ENCODE measurements at regions not wholly inside any gene's neighbourhood (a gene's known extent, or its start where the extent isn't known, plus 50 kb on each side); places are given as distances from the start of the nearest gene placed in this dataset.
"Not testable (repeated sequence)": the region's sequence is repeated elsewhere in the genome, so short reads cannot be mapped to it uniquely, and the experiment has no call there.

- DNase-seq: no peak
Observed at GRCh38 chr5:126046846-126047571, 376.2 kb upstream of the GRAMD2B start.

GRCh38 chr5:126052120-126052519, 371.1 kb upstream of the GRAMD2B start:
- DNase-seq: no peak

- DNase-seq: no peak
Observed at GRCh38 chr5:126052791-126053190, 370.4 kb upstream of the GRAMD2B start.

DNA sequence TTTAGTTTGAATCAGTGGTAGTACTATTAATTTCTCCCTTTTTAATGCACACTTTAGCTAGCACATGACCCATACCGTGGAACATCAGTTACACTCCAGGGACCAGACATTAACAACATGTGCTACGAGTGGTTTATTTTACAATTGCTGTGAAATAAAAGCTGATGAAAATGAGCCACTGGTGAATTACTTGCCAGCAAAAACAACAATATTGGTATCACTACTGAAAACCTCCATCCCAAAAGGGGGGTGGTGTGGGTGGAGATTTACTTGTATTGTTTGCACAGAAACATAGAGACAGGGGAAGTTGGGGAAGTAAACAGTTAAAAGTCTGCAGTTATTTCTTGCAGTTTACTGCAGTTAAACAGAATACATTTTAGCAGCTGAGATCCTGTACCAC, 369.6 kb upstream of the GRAMD2B start:
- no peak for DNase-seq

- no peak for DNase-seq
Observed at GRCh38 chr5:126054577-126055347, 368.4 kb upstream of the GRAMD2B start.

- no peak for DNase-seq
Observed at GRCh38 chr5:126055348-126055729, 367.9 kb upstream of the GRAMD2B start.

GRCh38 chr5:126056352-126056751, 366.9 kb upstream of the GRAMD2B start:
- no peak for DNase-seq

GRCh38 chr5:126056851-126057622, 366.2 kb upstream of the GRAMD2B start:
- no peak for DNase-seq

- not testable (repeated sequence) for DNase-seq
Observed at GRCh38 chr5:126058392-126058791, 364.8 kb upstream of the GRAMD2B start.

DNA sequence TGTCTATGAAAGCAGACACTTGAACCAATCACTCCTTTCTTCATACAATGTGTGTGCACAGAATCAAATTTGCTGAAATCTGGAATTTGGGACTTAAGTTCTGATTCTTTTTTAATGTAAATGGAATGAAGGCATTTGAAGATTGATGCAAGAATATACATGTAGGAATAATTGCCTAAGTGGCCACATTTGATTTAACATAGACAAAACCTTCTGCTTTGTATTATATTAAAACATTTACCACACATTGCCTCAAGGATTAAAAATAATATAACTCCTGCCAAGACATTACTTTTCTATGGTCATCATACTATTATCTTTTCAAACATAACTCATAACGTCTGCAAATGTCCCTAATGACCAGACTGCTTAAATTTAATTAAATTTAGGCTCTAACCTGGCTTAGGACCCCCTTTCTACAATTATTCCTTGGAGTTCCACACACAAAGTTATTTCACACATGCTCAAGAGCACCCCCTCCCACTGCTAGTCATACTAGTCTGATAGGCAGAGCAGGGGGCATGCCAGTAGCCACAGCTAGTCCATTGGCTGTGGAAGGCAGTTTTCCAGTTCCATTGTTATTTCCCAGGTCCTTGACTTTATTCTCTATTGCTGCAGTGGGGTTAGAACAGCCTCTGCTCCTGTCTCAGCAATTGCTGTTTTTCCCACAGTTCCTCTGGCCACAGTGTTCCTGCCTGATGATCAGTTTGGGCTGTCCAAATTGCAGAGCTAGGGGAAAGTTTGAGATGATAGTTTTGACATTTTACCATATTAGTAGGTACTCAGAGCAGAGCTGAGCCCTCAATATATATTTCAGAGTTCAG, 360.6 kb upstream of the GRAMD2B start:
- no peak for DNase-seq

GRCh38 chr5:126065061-126065460, 358.1 kb upstream of the GRAMD2B start:
- no peak for DNase-seq

GRCh38 chr5:126066836-126067235, 356.4 kb upstream of the GRAMD2B start:
- no peak for DNase-seq

DNA sequence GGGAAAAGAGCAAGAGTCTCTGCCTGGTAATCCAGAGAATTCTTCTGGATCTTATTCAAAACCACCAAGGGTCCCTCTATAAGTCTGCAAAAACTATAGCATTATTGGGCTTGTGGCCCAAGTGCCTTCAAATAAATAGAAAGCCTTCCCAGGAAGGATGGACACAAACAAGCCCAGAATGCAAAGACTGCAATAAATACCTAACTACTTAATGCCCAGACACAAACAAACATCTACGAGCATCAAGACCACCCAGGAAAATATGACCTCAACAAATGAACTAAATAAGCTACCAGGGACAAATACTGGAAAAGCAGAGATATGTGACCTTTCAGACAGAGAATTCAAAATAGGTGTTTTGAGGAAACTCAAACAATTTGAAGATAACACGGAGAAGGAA, 355.8 kb upstream of the GRAMD2B start:
- no peak for DNase-seq

DNA sequence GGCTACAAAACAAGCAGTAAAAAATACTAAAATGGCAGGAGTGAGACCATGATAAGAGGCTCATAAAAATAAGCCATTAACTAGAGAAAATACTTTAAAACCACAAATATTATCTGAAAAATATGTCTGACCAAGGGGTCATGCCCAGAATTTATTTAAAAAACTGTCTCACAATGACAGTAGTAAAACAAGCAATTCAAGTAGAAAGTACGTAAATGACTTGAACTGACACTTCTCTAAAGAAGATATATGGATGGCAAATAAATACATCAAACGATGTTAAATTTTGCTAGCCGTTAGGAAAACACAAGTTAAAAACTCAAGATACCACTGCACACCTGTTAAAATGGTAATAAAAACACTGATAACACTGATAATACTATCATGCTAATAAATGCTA, 353.9 kb upstream of the GRAMD2B start:
- DNase-seq: no peak

DNA sequence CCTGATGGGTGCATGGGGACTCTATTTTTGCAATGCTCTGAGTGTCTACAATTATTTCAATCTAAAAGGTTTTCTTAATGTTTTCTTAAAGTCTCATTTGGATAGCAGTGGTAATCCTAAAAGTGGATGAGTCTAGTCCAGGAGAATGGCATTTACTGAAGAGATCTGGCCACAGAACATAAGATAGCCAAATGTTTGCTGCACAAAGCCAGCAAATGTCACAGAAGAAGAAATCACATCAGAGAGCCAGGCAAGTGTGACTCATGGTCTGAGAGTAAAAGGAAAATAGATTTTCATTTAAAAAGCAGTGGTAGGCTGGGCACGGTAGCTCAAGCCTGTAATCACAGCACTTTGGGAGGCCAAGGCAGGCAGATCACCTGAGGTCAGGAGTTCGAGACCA, 352.7 kb upstream of the GRAMD2B start:
- DNase-seq: no peak

DNA sequence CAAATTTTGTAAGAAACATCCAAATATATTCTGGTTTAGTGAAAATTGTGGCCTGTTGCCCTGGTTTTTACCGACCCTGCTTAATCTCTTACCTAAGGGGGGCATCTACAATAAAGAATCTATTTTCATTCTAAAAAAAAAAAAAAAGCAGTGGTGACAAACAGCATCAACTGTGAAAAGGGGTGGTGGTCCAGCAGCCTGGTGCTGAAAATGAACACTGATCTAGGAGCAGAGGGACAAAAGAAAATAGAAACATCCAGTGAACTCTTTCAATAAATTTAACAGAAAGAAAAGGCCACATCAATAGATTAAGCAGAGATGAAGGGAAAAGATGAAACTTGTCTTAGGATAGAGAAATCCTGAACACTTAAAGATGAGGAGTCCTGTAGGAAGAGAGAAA, 348.7 kb upstream of the GRAMD2B start:
- DNase-seq: no peak

DNA sequence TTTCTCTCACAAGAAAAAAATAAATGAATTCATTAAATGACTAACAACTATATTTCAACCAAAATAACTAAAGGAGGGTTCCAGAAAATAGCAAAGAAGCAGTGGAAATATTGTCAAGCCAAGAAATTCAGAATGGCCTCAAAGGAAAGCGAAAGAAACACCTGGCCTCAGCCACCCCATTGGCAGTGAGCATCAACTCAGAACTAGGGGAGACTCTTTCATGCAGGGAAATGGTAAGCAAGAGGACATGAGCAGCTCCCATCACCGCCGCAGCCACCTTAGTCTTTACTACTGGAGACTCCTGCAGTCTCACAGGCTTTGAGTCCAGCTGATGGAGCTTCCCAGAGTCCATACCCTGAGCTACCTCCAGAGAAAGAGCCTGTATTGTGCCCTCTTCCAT, 343.9 kb upstream of the GRAMD2B start:
- no peak for DNase-seq

DNA sequence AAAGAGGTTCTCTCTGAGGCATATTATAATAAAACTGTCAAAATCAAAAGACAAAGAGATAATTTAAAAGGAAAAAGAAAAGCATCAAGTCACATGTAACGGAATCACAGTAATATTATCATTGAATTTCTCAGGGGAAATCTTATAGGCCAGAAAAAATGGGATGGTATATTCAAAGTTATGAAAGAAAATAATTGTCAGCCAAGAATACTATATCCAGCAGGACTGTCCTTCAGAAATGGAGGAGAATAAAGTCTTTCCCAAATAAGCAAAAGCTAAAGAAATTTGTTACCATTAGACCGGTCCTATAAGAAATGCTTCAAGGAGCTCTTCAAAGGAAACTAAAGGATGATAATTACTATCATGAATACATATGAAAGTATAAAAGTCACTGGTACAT, 342.0 kb upstream of the GRAMD2B start:
- DNase-seq: no peak

DNA sequence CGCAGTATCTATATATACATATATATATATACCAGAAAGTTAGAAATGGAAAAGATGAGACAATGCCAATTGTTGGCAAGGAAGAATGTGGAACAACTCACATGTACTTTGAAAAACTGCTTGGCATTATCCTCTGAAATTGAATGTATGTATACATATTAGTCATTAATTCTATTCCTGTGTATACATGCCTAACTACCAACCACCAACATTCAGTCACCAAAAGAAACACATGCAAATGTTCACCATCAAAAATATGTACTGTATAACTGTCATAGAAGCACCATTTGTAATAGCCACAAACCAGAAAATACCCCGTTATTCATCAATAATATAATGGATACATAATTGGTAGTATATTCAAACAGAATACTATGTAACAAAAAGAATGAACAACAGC, 330.2 kb upstream of the GRAMD2B start:
- DNase-seq: no peak

DNA sequence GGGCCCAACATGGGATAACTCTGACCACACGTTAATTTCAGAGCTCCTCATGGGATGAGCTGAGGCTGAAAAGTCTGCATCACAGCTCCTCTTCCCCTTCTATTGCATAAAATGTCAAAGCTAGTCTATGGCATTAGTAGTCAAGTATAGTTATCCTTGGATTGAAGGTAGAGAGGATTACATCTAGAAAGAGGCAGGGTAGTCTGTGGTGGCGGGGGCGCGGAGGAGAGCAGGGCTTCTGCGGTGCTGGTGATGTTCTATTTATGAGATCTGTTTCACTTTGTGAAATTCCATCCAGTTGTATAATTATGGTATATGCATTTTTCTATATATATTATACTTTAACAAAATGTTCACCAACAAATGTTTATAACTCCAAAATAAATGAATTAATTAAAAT, 329.5 kb upstream of the GRAMD2B start:
- DNase-seq: no peak

- no peak for DNase-seq
Observed at GRCh38 chr5:126094991-126095390, 328.2 kb upstream of the GRAMD2B start.

GRCh38 chr5:126096442-126097006, 326.7 kb upstream of the GRAMD2B start:
- DNase-seq: no peak

GRCh38 chr5:126097876-126098275, 325.3 kb upstream of the GRAMD2B start:
- DNase-seq: no peak
